Mesendoderm (in vitro differentiated cells): ENCODE measurements at regions not wholly inside any gene's neighbourhood (a gene's known extent, or its start where the extent isn't known, plus 50 kb on each side); places are given as distances from the start of the nearest gene placed in this dataset.
"Not testable (repeated sequence)": the region's sequence is repeated elsewhere in the genome, so short reads cannot be mapped to it uniquely, and the experiment has no call there.

Experiments
- DNase-seq: peaks from one replicate; pipeline ENCODE4 v3.0.0; 2013
- H2AK5ac ChIP-seq: 2 replicates; pipeline ENCODE4 v1.6.1; 2013; ENCODE audit warnings: low read length, inconsistent platforms
- H2BK120ac ChIP-seq: 2 replicates; pipeline ENCODE4 v1.6.1; 2013; ENCODE audit warnings: low read depth, mild to moderate bottlenecking, low read length, moderate library complexity, mixed read lengths
- H2BK15ac ChIP-seq: replicated peaks from 2 replicates; pipeline ENCODE4 v1.6.1; 2013; ENCODE audit warnings: low read depth, mild to moderate bottlenecking, moderate library complexity
- H2BK5ac ChIP-seq: 2 replicates; pipeline ENCODE4 v1.6.1; 2013; ENCODE audit warnings: low read length, inconsistent platforms
- H3K18ac ChIP-seq: 2 replicates; pipeline ENCODE4 v1.6.1; 2013; ENCODE audit warnings: mild to moderate bottlenecking, low read length, mixed read lengths
- H3K23ac ChIP-seq: one replicate; pipeline ENCODE4 v1.6.1; 2013; ENCODE audit warnings: low read length
- H3K27ac ChIP-seq: 2 replicates; pipeline ENCODE4 v1.5.1; 2013; ENCODE audit warnings: low read depth, mild to moderate bottlenecking, inconsistent platforms, low read length, moderate library complexity
- H3K27me3 ChIP-seq: 2 replicates; pipeline ENCODE4 v1.6.1; 2013; ENCODE audit warnings: low read length, control low read depth, mild to moderate bottlenecking, inconsistent platforms; ENCODE audit not compliant: insufficient read depth, poor library complexity
- H3K36me3 ChIP-seq: 2 replicates; pipeline ENCODE4 v1.6.1; 2013; ENCODE audit warnings: low read length, inconsistent platforms; ENCODE audit not compliant: control insufficient read depth, insufficient read depth
- H3K4ac ChIP-seq: one replicate; pipeline ENCODE4 v1.6.1; 2013; ENCODE audit warnings: low read depth, mild to moderate bottlenecking, low read length, moderate library complexity
- H3K4me1 ChIP-seq: 2 replicates; pipeline ENCODE4 v1.6.1; 2013; ENCODE audit warnings: low read depth, low read length, inconsistent platforms; ENCODE audit not compliant: control insufficient read depth
- H3K4me2 ChIP-seq: 2 replicates; pipeline ENCODE4 v1.6.1; 2013; ENCODE audit warnings: low read length
- H3K4me3 ChIP-seq: 2 replicates; pipeline ENCODE4 v1.5.1; 2013; ENCODE audit warnings: mild to moderate bottlenecking, low read length
- H3K56ac ChIP-seq: one replicate; pipeline ENCODE4 v1.6.1; 2013; ENCODE audit warnings: low read length
- H3K79me1 ChIP-seq: 2 replicates; pipeline ENCODE4 v1.6.1; 2013; ENCODE audit warnings: low read length, inconsistent platforms
- H3K79me2 ChIP-seq: 2 replicates; pipeline ENCODE4 v1.6.1; 2013; ENCODE audit warnings: mild to moderate bottlenecking, low read length; ENCODE audit not compliant: control insufficient read depth, insufficient read depth
- H3K9ac ChIP-seq: 2 replicates; pipeline ENCODE4 v1.6.1; 2013; ENCODE audit warnings: low read length, inconsistent platforms
- H4K5ac ChIP-seq: one replicate; pipeline ENCODE4 v1.6.1; 2013; ENCODE audit warnings: low read length
- H4K8ac ChIP-seq: one replicate; pipeline ENCODE4 v1.6.1; 2013; ENCODE audit warnings: low read depth, mild to moderate bottlenecking, control low read depth, low read length, moderate library complexity
- WGBS: extraction: QIAGEN DNeasy Blood & Tissue Kit; methylation state at CpG from one replicate; pipeline ENCODE4 v1.1.7; 2013; ENCODE audit warnings: low lambda C conversion rate, missing lambda C conversion rate; ENCODE audit not compliant: insufficient coverage; ENCODE audit errors: extremely low coverage; 5-methylcytosine and 5-hydroxymethylcytosine counted together

DNA sequence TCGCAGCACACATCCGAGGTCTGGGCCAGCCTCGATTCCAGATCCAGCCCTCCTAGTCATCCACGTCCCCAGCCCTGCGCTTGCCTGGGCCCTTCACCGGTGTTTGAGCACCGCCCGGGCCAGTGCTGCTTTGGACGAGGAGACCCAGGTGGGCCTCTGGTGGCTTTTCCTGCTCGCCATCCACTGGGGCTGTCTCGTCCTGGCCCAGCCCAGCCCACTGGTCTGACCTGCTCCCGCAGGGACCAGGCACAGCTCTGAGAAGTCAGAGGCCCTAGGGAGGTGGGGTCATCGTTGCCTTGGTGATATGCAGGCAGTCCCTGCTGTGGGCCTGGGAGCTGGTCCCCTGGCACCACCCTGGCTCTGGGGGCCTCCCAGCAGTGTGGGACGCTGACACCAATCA lies 200.8 kb downstream of the USP22 start:
- not testable (repeated sequence) for H3K27ac ChIP-seq, H3K23ac ChIP-seq, H2BK5ac ChIP-seq, H2BK15ac ChIP-seq, H3K27me3 ChIP-seq, DNase-seq, H2BK120ac ChIP-seq, H3K4me1 ChIP-seq, H3K36me3 ChIP-seq, H4K8ac ChIP-seq, H3K79me2 ChIP-seq, H3K4me3 ChIP-seq, H3K18ac ChIP-seq, H3K9ac ChIP-seq, H3K4me2 ChIP-seq, H3K56ac ChIP-seq, H3K79me1 ChIP-seq, H3K4ac ChIP-seq, H2AK5ac ChIP-seq, H4K5ac ChIP-seq
- no CpG with 5 or more reads among the region's 14 CpGs for WGBS

DNA sequence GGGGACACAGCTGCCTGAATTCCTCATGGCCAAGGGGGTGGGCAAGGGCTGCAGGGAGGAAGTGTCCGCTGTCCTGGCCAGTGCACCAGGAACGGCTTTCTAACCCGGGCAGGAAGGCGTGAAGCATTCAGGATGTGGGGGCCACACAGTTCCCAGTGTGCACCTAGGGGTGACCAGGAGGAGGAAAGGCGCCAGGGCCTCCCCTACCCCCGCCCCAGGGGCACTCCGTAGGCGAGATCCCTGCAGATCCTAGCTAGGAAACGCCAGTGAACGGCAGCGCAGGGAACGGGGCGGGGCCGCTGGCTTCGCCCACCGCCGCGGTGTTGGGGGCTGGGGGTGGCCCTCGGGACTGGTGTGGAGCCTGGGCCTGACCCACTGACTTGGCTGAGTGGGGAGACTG lies 199.6 kb downstream of the USP22 start:
- H2BK5ac ChIP-seq, H3K36me3 ChIP-seq, H3K4me1 ChIP-seq, H3K9ac ChIP-seq, H2BK15ac ChIP-seq, H4K5ac ChIP-seq, H3K4ac ChIP-seq, H3K4me3 ChIP-seq, H2AK5ac ChIP-seq, H3K23ac ChIP-seq, H4K8ac ChIP-seq, H2BK120ac ChIP-seq, H3K4me2 ChIP-seq, DNase-seq, H3K18ac ChIP-seq, H3K56ac ChIP-seq, H3K79me2 ChIP-seq, H3K79me1 ChIP-seq, H3K27me3 ChIP-seq, H3K27ac ChIP-seq: not testable (repeated sequence)
- no CpG with 5 or more reads among the region's 19 CpGs for WGBS

DNA sequence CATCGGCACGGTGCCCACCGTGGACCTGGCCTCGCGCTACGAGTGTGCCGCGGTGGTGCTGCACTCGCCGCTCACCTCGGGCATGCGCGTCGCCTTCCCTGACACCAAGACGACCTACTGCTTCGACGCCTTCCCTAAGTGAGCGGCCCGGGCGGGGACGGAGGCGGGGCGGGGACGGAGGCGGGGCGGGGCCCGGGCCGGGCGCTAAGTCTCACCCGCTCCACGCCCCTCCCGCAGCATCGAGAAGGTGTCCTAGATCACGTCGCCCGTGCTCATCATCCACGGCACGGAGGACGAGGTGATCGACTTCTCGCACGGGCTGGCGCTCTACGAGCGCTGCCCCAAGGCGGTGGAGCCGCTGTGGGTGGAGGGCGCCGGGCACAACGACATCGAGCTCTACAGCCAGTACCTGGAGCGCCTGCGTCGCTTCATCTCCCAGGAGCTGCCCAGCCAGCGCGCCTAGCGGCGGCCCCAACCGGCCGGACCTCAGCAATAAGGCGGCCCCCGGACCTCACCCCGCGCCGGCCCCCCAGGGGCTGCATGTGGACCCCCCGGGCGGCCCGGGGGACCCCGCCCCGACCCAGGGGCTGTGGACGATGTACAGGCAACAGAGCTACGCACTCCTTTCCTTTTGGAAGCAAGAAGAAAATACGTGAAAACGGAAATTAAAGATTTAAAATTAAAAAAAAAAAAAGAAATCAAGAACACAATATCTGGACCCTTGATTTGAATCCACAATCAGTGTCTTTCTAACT lies 198.8 kb downstream of the USP22 start:
- peak overlapping the region; percentile 34 for H3K56ac ChIP-seq
- not testable (repeated sequence) for H4K5ac ChIP-seq, H3K18ac ChIP-seq, H2AK5ac ChIP-seq, H3K27me3 ChIP-seq, H3K23ac ChIP-seq, H3K4ac ChIP-seq, H3K4me1 ChIP-seq, H2BK5ac ChIP-seq, H2BK120ac ChIP-seq, H3K4me2 ChIP-seq, H3K36me3 ChIP-seq, H3K79me1 ChIP-seq, H2BK15ac ChIP-seq, H3K79me2 ChIP-seq, H4K8ac ChIP-seq, H3K4me3 ChIP-seq, H3K27ac ChIP-seq, H3K9ac ChIP-seq
- WGBS = no CpG with 5 or more reads among the region's 74 CpGs
- peak; percentile 56 for DNase-seq

DNA sequence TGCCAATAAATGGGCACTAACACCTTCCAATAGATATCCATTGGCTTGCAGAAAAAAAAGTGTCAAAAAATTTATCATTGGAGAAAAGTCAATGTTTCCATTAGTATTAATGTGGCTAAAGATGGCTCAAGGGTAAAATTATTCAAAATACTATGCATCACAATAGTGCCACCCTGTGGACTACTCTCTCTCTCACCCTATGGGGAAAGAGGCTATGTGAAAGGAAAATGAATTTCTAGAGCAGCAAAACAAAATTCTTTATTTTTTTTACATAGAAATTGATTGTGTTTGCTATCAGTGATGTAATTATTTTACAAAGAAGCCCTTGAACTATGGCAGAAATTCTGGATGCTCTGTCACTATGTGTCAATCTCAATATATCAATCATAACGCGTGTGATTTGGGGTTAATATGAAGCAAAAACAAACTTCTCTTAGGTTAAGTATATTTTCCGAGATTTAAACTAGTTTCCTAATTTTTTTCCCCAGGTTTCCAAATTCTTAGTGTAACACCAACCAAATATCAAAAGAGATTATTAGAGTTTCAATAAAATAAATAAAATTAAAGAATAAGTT lies 193.9 kb downstream of the USP22 start:
- not testable (repeated sequence) for H3K27me3 ChIP-seq, H3K9ac ChIP-seq, H3K4me1 ChIP-seq, H4K8ac ChIP-seq, H2BK120ac ChIP-seq, H3K79me1 ChIP-seq, DNase-seq, H3K27ac ChIP-seq, H2BK15ac ChIP-seq, H3K4me3 ChIP-seq, H2BK5ac ChIP-seq, H4K5ac ChIP-seq, H3K36me3 ChIP-seq, H3K4me2 ChIP-seq, H2AK5ac ChIP-seq, H3K18ac ChIP-seq, H3K79me2 ChIP-seq, H3K23ac ChIP-seq, H3K4ac ChIP-seq, H3K56ac ChIP-seq
- WGBS = no CpG with 5 or more reads among the region's 3 CpGs

DNA sequence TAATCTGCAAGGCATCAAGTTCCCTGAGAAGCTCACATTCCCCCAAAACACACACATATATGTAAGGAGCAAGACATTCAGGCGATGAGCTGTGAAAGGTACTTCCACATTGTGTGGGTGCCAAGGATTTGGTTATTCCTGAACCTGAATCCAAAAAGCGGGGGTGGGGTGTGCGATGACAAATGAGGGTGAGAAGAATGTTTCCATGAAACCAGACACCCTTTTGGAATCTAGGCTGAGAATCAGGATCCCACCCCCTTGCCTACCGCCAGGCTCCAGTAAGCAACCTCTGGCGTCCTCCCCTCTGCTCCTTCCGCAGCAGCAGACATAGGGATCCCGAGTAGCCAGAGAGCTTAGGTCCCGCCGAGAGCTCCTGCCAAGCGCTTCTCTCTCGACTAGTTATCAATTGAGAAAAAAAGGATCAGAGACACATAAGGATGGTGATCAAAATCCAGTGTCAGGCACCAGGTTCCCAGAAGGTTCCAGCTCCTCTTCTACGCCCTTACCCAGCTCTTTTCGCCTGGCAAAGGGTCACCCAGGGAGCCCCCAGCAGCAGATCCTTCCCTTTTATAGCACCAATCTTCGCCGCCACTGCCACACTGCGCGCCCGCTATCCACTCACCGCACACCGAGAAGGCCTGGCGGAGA lies 191.1 kb downstream of the USP22 start:
- not testable (repeated sequence) for H3K4me1 ChIP-seq, H2AK5ac ChIP-seq, H3K79me1 ChIP-seq, H4K8ac ChIP-seq, H3K4me3 ChIP-seq, H4K5ac ChIP-seq, H3K27me3 ChIP-seq, H2BK120ac ChIP-seq, H3K79me2 ChIP-seq, H3K36me3 ChIP-seq, H3K23ac ChIP-seq, H2BK15ac ChIP-seq, H2BK5ac ChIP-seq
- DNase-seq = peak; percentile 75
- Histone ChIP-seq H3K18ac (peak overlapping the region; percentile 83), H3K4me2 (peak overlapping the region; percentile 32), H3K27ac (peak overlapping the region; percentile 4), H3K4ac (peak overlapping the region; percentile 26), H3K9ac (peak overlapping the region; percentile 78), H3K56ac (peak overlapping the region; percentile 66)
- no CpG with 5 or more reads among the region's 21 CpGs for WGBS
